ENCODE measurements at regions not wholly inside any gene's neighbourhood (a gene's known extent, or its start where the extent isn't known, plus 50 kb on each side); places are given as distances from the start of the nearest gene placed in this dataset.

DNA sequence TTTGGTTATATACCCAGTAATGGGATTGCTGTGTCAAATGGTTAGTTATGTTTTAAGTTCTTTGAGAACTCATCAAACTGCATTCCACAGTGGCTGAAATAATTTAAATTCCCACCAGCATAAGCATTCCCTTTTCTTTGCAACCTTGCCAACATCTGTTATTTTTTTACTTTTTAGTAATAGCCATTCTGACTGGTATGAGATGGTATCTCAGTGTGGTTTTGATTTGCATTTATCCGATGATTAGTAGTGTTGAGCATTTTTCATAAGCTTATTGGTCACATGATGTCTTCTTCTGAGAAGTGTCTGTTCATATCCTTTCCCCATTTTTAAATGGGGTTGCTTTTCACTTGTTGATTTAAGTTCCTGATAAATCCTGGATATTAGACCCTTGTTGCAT is 435.7 kb upstream of the RIOK2 start:
- Mint-ChIP-seq H3K4me1 (no peaks in the 10 kb centered on the region), H3K36me3 (ENCODE audit: low read depth) (no peaks in the 10 kb centered on the region), H3K9me3 (peaks cover 3% of the 10 kb centered on the region), H3K27me3 (ENCODE audit: low read depth) (no peaks in the 10 kb centered on the region), H3K27ac (no peak overlapping the region), H3K4me3 (no peak overlapping the region)
- TF ChIP-seq, protein P1, sequence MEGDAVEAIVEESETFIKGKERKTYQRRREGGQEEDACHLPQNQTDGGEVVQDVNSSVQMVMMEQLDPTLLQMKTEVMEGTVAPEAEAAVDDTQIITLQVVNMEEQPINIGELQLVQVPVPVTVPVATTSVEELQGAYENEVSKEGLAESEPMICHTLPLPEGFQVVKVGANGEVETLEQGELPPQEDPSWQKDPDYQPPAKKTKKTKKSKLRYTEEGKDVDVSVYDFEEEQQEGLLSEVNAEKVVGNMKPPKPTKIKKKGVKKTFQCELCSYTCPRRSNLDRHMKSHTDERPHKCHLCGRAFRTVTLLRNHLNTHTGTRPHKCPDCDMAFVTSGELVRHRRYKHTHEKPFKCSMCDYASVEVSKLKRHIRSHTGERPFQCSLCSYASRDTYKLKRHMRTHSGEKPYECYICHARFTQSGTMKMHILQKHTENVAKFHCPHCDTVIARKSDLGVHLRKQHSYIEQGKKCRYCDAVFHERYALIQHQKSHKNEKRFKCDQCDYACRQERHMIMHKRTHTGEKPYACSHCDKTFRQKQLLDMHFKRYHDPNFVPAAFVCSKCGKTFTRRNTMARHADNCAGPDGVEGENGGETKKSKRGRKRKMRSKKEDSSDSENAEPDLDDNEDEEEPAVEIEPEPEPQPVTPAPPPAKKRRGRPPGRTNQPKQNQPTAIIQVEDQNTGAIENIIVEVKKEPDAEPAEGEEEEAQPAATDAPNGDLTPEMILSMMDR (IDR thresholded peaks at IDR 0.05; ENCODE audit: unreplicated experiment in 3 of 3): no peak

GRCh38 chr5:97623441-97623840 is 440.4 kb upstream of the RIOK2 start:
- Mint-ChIP-seq H3K9me3 (peaks cover 3% of the 10 kb centered on the region), H3K27ac (no peak overlapping the region), H3K27me3 (ENCODE audit: low read depth) (no peaks in the 10 kb centered on the region), H3K4me1 (peaks cover 16% of the 10 kb centered on the region), H3K36me3 (ENCODE audit: low read depth) (no peaks in the 10 kb centered on the region), H3K4me3 (no peak overlapping the region)
- TF ChIP-seq, protein P1 (IDR thresholded peaks at IDR 0.05; ENCODE audit: unreplicated experiment in 3 of 3): no peak

DNA sequence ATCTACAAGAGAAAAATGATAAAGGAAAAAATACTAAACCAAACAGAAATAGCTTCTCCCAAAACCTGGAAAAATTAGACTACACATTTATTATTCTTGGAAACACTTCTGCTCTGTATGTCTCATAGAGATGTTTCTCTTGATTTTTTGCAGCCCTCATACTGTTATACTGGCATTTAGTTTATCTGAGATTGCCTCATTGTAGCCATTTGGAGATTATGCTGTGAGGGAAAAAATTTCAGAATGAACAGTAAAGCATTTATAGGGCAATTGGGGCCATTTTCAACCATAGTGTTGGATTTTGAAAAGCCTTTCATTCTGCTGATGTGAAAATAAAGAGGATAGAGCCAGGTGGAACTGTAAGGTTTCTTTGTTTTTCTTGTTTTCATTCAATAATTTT is 441.8 kb upstream of the RIOK2 start:
- Mint-ChIP-seq H3K27ac (no peak overlapping the region), H3K9me3 (peaks cover 3% of the 10 kb centered on the region), H3K27me3 (ENCODE audit: low read depth) (no peaks in the 10 kb centered on the region), H3K36me3 (ENCODE audit: low read depth) (no peaks in the 10 kb centered on the region), H3K4me1 (peaks cover 27% of the 10 kb centered on the region), H3K4me3 (no peak overlapping the region)
- TF ChIP-seq, protein P1 (IDR thresholded peaks at IDR 0.05; ENCODE audit: unreplicated experiment in 3 of 3): no peak

- Mint-ChIP-seq H3K4me3 (no peak overlapping the region), H3K36me3 (ENCODE audit: low read depth) (no peaks in the 10 kb centered on the region), H3K27ac (peak overlapping the region in 2 of 3 experiments; percentile 3 to 9), H3K27me3 (ENCODE audit: low read depth) (no peaks in the 10 kb centered on the region), H3K9me3 (peaks cover 7% of the 10 kb centered on the region), H3K4me1 (peaks cover 27% of the 10 kb centered on the region)
- TF ChIP-seq, protein P1 (IDR thresholded peaks at IDR 0.05; ENCODE audit: unreplicated experiment in 3 of 3): no peak
Measured at GRCh38 chr5:97627272-97627671, 444.2 kb upstream of the RIOK2 start.

DNA sequence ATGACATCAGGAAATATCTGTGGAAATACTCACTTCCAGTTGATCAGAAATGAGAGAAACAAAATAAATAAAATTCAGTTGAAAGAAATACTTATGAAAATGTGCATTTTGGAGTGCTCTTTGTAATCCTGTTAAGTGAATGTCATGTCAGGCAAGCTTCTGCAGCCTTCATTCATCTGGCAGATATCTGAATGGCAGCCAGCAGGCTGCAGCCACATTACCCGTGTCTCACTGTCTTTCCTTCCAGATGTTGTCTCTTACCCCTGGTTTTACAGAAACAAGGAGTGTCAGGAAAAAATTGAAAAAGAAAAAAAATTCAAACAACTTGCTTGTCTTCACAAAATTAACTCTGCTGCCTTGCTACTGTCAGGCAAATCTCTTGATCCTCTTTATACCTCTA is 445.0 kb upstream of the RIOK2 start:
- H3K36me3 Mint-ChIP-seq (ENCODE audit: low read depth): no peaks in the 10 kb centered on the region
- H3K4me1 Mint-ChIP-seq: peaks cover 27% of the 10 kb centered on the region
- peak overlapping the region in 2 of 3 experiments; percentile 7 to 71 for H3K27ac Mint-ChIP-seq
- no peaks in the 10 kb centered on the region for H3K27me3 Mint-ChIP-seq (ENCODE audit: low read depth)
- H3K4me3 Mint-ChIP-seq: no peak overlapping the region
- TF ChIP-seq, protein P1 (IDR thresholded peaks at IDR 0.05; ENCODE audit: unreplicated experiment in 3 of 3): no peak
- peaks cover 7% of the 10 kb centered on the region for H3K9me3 Mint-ChIP-seq

- Mint-ChIP-seq H3K4me1 (peaks cover 27% of the 10 kb centered on the region), H3K36me3 (ENCODE audit: low read depth) (no peaks in the 10 kb centered on the region), H3K4me3 (no peak overlapping the region), H3K27me3 (ENCODE audit: low read depth) (no peaks in the 10 kb centered on the region), H3K9me3 (peaks cover 7% of the 10 kb centered on the region), H3K27ac (peak overlapping the region in 1 of 3 experiments; percentile 71)
- TF ChIP-seq, protein P1 (IDR thresholded peaks at IDR 0.05; ENCODE audit: unreplicated experiment in 3 of 3): no peak
Measured at GRCh38 chr5:97628807-97629206, 445.8 kb upstream of the RIOK2 start.
